Glutamatergic neuron (in vitro differentiated cells): ENCODE measurements at regions not wholly inside any gene's neighbourhood (a gene's known extent, or its start where the extent isn't known, plus 50 kb on each side); places are given as distances from the start of the nearest gene placed in this dataset.

Experiments used
- DNase-seq: peaks from one replicate; pipeline ENCODE4 v3.0.0; 2022
- H3K27ac Mint-ChIP-seq: one replicate; pipeline ENCODE4 v1.8.0; 2020; ENCODE audit warnings: mild to moderate bottlenecking, mixed read lengths, inconsistent platforms; ENCODE audit not compliant: unreplicated experiment
- H3K27me3 Mint-ChIP-seq: one replicate; pipeline ENCODE4 v1.8.0; 2020; ENCODE audit warnings: mild to moderate bottlenecking, moderate library complexity, mixed read lengths, inconsistent platforms; ENCODE audit not compliant: unreplicated experiment
- H3K36me3 Mint-ChIP-seq: one replicate; pipeline ENCODE4 v1.8.0; 2020; ENCODE audit warnings: mild to moderate bottlenecking, mixed read lengths, inconsistent platforms; ENCODE audit not compliant: unreplicated experiment
- H3K4me1 Mint-ChIP-seq: one replicate; pipeline ENCODE4 v1.8.0; 2020; ENCODE audit warnings: mild to moderate bottlenecking, low read depth, mixed read lengths, inconsistent platforms; ENCODE audit not compliant: unreplicated experiment
- H3K4me3 Mint-ChIP-seq: one replicate; pipeline ENCODE4 v1.8.0; 2020; ENCODE audit warnings: mild to moderate bottlenecking, mixed read lengths, inconsistent platforms; ENCODE audit not compliant: unreplicated experiment
- H3K9me3 Mint-ChIP-seq: one replicate; pipeline ENCODE4 v1.8.0; 2020; ENCODE audit warnings: mild to moderate bottlenecking, moderate library complexity, mixed read lengths, inconsistent platforms; ENCODE audit not compliant: unreplicated experiment
- CTCF ChIP-seq: fragments of 200-600 bp; sonication (generic); IDR thresholded peaks from one replicate; pipeline ENCODE4 v1.5.0; 2021; ENCODE audit not compliant: partially characterized antibody, unreplicated experiment

DNA sequence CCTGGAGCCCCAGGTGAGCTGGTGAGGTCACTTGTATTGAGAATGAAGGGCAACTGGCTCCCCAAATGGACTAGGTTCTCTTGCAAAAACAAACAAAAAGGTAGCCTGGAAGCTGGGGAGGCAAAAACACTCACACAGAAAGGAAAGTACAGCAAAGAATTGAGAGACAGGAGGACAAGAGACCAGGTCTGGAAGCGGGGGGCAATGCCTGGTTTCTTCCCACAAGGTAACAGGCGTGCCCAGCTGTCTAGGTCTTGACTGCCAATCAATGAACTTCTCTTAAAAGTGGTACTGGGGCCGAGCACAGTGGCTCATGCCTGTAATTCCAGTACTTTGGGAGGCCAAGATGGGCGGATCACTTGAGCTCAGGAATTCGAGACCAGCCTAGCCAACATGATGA lies 356.4 kb upstream of the TSHZ3 start:
- TF ChIP-seq CTCF = no peak
- Mint-ChIP-seq H3K27ac (no peak overlapping the region), H3K36me3 (no peaks in the 10 kb centered on the region), H3K27me3 (no peaks in the 10 kb centered on the region), H3K9me3 (no peaks in the 10 kb centered on the region), H3K4me3 (no peak overlapping the region), H3K4me1 (no peaks in the 10 kb centered on the region)
- DNase-seq = no peak

DNA sequence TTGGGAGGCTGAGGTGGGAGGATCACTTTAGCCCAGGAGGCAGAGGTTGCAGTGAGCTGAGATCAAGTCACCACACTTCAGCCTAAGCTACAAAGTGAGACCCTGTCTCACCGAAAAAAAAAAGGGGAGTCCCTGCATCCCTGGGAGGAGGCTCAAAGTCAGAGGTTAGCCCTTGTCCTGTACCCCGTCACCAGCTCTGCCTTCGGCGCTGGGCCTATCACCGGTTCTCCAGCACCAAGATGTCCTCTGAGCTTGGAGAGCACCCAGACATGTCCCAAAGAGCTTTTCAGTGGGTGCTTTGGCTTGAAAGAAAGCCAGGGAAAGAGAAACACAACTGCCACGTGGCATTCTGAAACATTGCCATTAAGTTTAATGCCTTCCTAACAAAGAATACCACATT lies 356.9 kb upstream of the TSHZ3 start:
- Mint-ChIP-seq H3K27me3 (no peaks in the 10 kb centered on the region), H3K4me1 (no peaks in the 10 kb centered on the region), H3K27ac (no peak overlapping the region), H3K36me3 (no peaks in the 10 kb centered on the region), H3K9me3 (no peaks in the 10 kb centered on the region), H3K4me3 (no peak overlapping the region)
- no peak for TF ChIP-seq CTCF
- DNase-seq = no peak

DNA sequence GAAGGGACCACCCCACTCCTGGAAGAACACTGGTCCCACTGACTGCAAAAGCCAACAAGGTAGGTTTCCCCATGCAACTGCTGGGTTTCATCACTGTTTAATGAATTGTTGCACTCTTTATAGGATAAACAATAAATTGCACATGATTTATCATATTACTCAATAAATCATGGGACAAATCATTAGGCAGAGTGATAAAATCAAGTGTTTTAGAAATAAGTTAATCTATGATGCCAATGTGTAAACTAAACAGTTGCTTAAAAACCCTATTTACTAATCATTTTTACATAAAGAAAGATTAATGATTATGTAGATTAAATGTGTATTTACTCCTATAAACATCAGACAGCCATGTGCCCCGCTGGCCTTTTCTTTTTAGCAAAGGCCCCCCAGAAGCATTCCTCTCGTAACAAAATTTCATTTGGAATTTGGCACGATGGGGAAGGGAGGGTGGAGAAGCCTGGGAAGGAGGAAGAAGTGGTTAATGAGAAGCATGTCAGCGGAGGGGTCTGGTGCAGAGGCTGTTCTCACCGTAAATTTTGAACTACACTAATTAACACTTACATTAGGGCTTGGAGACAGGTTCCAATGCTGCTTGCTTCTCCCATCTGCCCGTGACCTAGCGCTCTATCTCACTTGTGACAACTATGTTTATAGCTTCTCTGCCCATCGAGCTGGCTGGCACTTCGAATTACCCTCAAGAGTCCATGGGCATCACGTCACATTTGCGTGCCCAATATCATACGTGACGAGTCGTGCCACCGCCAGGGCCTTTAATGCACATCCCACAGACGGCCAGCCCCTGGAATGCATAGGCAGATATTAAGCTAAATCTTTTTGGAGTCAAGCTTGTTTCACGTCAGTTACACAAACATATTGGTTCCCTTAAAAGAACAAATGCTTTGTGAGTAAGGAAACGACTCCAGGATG lies 357.7 kb upstream of the TSHZ3 start:
- Mint-ChIP-seq H3K27me3 (no peaks in the 10 kb centered on the region), H3K4me3 (no peak overlapping the region), H3K36me3 (no peaks in the 10 kb centered on the region), H3K27ac (no peak overlapping the region), H3K4me1 (no peaks in the 10 kb centered on the region), H3K9me3 (no peaks in the 10 kb centered on the region)
- no peak for DNase-seq
- TF ChIP-seq CTCF = no peak

- H3K27ac Mint-ChIP-seq = no peak overlapping the region
- no peaks in the 10 kb centered on the region for H3K4me1 Mint-ChIP-seq
- no peaks in the 10 kb centered on the region for H3K36me3 Mint-ChIP-seq
- no peaks in the 10 kb centered on the region for H3K9me3 Mint-ChIP-seq
- no peak overlapping the region for H3K4me3 Mint-ChIP-seq
- H3K27me3 Mint-ChIP-seq = no peaks in the 10 kb centered on the region
- TF ChIP-seq CTCF = no peak
- no peak for DNase-seq
Measured at GRCh38 chr19:31708520-31708919, 359.3 kb upstream of the TSHZ3 start.

DNA sequence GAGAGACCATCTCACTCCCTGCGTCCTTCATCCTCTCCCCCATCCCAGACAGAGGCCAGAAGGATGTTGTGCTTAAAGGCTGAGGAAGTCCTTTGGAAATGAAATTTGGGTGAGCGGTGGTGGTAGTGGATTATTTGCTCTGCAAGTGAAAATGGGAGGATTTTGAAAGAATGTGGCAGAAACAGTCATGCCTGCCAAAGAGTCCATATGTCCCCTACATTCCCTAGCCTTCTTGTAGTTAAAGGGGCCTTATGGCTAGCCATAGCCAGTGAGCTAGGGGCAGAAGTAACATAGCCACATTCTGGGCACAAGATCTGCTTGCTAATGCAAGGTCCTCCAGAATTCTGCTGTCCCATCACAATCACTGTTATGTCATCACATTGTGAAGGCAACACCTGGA lies 360.2 kb upstream of the TSHZ3 start:
- no peak overlapping the region for H3K4me3 Mint-ChIP-seq
- H3K27me3 Mint-ChIP-seq = no peaks in the 10 kb centered on the region
- no peaks in the 10 kb centered on the region for H3K9me3 Mint-ChIP-seq
- no peak overlapping the region for H3K27ac Mint-ChIP-seq
- DNase-seq = no peak
- no peak for TF ChIP-seq CTCF
- H3K36me3 Mint-ChIP-seq = no peaks in the 10 kb centered on the region
- H3K4me1 Mint-ChIP-seq = no peaks in the 10 kb centered on the region
